ENCODE measurements at regions not wholly inside any gene's neighbourhood (a gene's known extent, or its start where the extent isn't known, plus 50 kb on each side); places are given as distances from the start of the nearest gene placed in this dataset.

DNA sequence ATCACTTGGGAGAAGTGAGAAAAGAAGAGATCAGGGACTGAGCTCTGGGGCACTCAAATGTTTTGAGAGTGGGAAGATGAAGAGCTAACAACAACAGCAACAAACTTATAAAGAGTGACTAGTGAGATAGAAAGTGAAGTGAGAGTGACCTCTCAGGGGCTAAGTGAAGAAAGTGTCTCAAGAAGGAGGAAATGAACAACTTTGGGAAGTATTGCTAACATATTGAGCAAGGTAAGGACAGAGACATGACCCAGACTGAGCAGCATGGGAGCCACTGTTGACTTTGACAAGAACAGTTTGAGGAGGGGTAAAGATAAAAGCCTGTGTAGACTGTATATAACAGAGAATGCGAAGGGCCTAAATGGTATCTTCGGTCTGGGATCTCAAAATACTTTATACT, 155.1 kb upstream of the BTG1 start:
- DNase-seq (ENCODE audit: low spot score): no peak

DNA sequence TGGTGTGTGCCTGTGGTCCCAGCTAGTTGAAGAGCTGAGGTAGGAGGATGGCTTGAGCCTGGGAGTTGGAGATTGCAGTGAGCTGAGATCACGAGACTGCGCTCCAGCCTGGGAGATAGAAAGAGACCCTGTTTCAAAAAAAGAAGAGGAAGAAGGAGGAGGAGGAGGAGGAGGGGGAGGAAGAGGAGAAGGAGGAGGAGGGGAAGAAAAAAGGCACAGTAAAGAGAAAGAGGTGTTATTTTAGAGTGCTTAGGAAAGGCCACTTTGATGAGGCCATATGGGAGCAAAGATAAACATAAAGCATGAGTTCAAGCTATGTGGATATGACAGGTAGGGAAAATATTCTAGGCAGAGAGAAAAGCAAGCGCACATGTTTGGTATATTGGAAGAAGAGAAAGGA, 154.1 kb upstream of the BTG1 start:
- no peak for DNase-seq (ENCODE audit: low spot score)

DNA sequence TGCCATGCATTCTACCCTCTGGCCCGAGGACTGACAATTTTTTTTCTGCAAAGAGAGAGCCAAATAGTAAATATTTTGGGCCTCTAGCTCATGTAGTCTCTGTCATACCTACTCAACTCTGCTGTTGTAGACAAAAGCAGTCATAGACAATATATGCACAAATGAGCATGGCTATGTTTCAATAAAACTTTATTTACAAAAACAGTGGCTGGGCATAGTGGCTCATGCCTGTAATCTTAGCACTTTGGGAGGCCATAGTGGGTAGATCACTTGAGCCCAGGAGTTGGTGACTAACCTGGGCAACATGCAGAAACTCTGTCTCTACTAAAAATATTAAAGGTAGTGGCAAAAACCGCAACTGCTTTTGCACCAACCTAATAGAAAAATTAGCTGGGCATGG, 153.7 kb upstream of the BTG1 start:
- no peak for DNase-seq (ENCODE audit: low spot score)

DNA sequence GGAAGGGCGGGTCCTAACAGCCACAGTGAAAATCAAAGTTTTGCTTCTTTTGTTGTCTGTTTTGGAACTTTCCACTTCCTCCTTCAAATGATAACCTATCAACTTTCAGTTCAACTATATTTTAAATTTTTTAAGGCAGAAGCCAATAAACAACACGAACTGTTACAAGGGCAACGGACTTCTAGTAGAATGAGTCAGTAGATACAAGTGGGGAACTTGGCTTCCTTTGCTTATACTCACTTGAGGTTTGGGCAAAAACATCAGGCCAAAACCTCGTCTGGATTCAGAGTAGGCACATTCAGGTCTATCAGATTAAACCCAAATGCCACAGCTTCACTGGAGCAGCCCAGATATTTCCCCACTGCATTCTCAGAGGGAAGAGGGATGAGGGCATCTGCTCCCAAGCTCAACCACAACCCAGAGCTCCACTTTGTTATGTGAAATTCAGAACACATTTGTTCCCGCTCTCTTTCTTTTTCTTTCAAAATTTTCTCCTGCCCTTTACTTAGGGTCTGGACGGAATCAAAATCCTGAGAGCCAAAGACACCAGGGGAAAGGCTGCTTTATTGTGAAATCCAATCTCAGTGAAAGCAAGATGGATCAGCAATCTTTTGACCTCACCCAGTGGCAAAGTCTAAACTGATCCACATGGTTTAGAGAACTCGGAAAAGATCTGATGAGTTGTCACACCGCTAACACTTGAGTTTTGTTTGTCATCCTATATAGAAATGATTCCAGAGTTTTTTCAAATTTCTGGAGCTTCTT, 152.5 kb upstream of the BTG1 start:
- DNase-seq (ENCODE audit: low spot score): peak; percentile 9

DNA sequence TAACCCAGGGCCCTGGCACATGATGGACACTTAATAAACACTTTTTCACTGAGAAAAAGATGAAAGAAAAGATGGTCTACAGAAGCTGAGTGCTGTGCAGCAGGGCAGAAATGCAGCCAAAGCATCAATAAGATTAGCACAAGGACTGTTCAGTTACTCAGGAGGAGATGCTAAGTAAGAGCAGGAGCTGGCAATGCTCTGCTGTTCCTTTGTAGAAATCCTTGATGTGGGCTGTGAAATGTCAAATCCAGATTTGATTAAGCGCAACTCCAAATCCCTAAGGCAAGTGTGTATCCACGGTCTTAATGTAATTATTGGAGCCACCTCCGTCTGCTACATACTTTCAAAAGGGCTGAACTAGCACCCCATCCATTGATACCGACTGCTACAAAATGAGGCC, 151.8 kb upstream of the BTG1 start:
- no peak for DNase-seq (ENCODE audit: low spot score)

DNA sequence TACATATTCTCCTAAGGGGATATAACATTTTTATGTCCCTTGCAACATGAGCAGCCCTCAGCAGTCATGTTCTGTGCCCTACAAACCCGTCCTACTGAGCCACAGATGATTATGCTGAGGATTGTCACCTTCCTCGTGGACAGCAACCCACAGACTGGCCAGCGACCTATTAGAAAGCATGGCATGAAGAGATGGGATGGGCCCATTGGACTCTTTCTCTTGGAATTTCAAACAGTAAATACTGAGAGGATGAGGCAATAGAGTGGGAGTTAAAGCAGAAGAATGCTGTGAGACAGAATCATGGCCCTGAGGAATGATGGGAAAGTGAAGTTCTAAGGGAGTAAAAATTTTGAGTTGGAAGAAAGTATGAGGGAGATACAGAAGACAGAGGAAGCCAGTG, 149.9 kb upstream of the BTG1 start:
- DNase-seq (ENCODE audit: low spot score): no peak

DNA sequence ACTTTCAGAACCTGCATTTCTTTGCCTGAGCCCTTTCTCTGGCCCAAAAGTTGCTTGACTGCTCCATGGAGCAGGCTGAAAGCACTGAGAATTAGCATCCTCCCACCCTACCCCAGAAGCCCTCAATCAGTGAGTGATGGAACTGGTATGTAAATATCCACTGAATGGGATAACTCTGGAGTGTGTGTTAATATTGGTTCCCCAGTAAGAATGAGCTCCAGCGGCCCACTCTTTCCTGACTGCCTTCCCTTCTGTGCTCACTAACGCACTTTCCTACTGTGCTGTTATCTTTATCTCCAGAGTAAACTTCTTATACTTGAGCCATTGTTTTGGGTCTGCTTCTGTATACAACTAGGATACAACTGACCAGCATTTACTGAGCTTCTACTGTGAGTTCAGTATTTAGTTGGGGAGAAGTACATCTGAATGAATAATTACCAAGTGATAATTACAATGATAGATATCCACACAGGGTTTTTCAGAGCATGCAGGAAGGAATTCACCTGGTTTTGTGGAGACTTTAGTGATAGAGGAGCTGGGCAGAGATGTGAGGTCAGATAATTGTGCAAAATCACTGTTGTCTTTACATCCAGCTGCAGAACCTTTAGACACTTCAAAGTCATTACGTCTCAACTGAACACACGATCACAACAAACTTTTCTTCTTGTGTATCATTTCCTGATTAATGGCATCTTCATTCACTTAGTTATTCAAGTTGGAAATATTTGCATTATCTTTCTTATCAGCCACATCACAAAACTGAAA, 149.2 kb upstream of the BTG1 start:
- no peak for DNase-seq (ENCODE audit: low spot score)

DNA sequence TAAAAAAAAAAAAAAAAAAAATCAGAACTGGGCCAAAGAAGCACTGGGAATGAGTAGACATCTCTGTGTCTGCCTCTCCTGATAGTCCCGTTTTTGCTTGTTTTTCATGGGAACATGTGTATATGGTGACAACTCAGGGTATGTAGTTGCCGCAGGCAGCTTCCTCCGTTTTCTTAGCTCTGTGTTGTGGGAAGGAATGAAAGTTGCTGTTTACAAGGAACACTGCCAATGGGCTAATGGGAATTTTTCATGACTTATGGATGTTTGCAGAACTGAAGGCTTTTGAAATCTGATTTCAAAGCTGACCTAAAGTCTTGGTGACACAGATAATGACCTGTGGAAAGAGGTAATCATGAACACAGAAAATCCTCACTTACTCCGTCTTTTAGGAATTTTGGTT, 146.4 kb upstream of the BTG1 start:
- no peak for DNase-seq (ENCODE audit: low spot score)

DNA sequence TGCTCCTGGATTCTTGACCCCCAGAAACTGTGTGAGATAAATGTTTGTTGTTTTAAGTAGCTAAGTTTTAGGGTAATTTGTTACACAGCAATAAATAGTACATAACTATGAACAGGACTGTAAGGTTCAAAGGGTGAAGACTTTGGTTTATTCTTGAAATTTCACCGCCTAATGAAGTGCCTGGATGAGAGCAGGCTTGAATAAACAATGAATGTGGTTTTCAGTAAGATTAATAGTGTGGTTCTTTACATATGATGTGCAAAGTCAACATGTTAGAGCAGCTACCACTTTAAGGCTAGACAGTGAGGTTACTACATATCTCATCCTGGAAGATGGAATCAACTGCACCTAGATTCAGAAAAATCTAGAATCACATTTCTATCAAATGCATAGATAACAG, 145.2 kb upstream of the BTG1 start:
- DNase-seq (ENCODE audit: low spot score): no peak

DNA sequence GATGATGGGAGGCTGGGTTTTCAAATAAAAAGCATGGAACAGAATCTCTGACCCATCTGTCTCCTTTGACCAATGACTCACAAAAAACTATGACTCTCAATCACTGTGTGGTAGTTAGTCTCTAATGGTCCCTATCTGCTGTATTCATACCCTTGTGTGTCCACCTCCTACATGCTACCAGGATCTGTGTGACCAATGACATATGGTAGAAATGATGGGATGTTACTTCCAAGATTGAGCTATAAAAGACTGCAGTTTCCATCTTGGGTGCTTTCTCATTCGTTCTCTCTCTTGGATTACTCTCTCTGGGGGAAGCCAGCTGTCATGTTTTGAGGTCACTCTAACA, 144.7 kb upstream of the BTG1 start:
- peak; percentile 56 for DNase-seq (ENCODE audit: low spot score)

DNA sequence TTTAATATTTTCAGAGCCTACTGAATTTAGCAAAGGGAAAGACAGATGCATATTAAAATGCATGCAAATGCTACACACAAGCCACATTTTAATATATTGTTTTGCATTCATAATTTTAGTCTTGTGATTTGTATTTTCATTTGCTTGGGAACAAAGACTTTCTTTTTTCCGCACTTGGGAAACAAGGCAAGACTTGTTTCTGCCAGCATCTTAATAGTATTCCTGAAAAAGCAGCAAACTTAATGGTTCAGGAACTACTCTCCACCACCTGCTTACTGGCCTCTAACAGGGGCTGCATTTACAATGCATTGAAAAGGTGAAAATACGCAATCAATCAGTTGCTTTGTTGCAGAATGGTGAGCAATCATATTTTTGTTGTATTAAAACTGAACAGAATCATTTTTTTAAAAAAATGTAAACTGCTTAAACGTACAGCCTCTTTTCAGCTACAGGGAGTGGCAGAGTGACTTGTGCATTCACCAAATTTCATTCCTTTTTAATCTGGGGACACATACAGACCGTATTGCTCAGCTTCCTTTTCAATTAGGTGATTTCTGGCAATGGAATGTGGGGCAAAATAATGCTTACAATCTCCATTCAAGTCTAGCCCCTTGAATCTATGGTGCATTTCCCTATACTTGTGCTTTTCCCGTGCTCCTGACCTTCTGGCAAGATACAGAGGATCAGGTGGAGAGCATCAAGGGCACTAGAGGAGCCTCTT, 144.1 kb upstream of the BTG1 start:
- DNase-seq (ENCODE audit: low spot score): peak; percentile 59

DNA sequence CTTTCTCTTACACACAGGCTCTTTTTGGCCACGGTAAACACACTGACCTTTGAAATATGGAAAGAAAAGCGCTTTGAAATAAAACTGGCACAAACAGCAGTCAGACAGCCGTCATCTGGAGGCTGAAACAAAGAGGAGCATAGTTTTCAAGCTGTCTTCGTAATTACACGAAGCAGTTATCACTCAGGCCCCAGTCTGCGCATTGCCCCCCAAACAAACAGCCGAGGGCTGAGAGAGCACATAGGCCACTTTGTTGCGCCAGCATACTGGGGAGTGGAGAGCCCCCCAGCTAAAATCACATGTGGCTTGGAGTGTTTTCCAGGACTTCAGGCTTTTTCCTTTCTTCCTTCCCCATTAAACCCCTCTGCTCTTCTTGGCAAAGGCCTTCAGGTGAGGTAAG, 142.9 kb upstream of the BTG1 start:
- no peak for DNase-seq (ENCODE audit: low spot score)

DNA sequence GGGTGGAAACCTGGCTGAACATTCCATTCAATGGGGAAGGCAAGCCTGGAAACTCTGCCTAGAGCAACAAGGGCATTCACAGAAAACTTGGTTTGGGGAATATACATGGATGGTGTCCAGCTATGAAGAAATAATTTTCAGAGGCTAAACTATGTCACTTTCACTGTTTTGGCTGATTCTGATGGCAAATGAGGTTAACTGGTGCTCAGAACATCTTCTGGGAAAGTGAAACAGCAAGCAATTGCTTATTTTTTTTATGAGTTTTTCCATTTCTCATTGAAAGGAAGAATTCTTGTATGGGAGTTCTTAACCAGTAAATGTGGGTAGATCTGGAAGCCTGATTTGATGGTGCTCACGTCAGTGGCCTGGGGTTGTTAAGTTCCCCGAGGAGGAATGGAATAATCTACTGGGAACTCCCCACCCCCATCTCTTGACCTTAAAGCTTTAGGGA, 132.8 kb upstream of the BTG1 start:
- no peak for DNase-seq (ENCODE audit: low spot score)

DNA sequence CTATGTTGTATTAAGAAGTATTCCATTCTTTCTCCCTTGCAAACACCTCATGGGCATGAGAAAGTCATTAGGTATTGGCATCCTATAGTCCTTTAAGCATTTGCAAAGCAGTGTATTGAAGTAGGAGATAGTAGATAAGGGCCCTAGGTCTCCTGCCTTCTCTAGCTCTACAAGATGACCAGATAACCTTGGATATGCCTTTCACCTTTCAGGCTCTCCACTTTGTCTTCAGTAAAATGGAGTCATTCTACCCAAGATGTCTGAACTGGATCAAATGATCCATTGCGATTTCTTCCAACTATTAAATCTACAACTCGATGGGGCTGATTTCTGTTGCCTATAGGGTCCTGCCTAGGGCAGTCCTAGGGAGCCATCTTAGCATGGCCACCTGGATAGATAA, 132.1 kb upstream of the BTG1 start:
- no peak for DNase-seq (ENCODE audit: low spot score)

DNA sequence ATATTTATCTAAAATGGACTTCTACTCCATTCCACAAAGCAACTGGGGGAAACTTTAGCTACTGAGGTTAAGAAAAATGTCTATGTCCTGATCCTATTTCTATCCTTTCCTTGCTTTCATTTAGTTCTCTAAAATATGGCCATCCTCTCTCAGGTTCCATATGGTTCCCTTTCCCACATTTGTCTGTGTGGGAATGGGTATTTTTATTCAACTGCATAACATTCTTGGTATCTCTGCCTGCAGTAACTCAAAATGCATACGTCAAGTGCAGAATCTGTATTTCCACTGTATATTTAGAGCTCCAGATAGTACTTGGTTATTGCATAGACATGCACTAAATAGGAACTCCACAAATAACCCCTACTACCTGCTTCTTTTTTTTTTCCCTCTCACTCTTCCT, 130.6 kb upstream of the BTG1 start:
- no peak for DNase-seq (ENCODE audit: low spot score)

DNA sequence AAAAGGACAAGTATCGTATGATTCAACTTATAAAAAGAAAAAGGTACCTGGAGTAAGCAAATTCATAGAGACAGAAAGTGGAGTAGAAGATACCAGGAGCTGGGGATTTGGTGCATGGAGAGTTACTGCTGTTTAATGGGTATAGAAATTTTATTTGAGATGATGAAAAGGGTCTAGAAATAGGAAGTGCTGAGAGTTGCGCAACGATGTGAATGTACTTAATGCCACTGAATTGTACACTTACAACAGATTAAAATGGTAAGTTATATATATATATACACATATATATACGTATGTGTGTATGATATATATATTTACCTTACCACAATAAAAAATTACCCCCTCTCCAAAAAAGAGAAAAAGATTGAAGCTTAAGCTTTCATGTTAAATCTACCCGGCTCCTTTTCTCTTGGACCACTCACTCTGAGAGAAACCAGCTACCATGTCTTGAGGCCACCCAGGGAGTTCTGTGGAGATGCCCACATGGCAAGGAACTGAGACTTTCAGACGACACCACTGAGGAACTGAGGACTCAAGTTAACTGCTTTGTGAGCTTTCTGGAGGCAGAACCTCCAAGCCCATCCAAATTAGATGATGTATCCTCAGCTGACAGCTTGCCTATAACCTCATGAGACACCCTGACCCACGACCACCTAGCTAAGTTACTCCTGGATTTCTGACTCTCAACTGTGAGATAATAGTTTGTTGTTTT, 130.0 kb upstream of the BTG1 start:
- DNase-seq (ENCODE audit: low spot score): no peak

DNA sequence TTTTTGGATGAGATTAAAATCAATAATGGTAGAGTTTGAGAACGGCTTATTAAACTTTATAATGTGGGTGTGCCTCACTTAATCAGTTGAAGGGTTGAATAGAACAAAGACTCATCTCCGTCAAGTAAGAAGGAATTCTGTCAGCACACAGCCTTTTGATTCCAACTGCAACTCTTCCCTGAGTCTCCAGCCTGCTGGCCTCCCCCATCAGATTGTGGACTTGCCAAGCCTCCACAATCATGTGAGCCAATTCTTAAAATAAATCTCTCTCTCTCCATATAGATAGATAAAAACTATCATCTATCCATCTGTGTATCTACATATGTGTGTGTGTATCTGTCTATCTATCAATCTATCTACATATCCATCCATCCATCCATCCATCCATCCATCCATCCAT, 127.4 kb upstream of the BTG1 start:
- no peak for DNase-seq (ENCODE audit: low spot score)

DNA sequence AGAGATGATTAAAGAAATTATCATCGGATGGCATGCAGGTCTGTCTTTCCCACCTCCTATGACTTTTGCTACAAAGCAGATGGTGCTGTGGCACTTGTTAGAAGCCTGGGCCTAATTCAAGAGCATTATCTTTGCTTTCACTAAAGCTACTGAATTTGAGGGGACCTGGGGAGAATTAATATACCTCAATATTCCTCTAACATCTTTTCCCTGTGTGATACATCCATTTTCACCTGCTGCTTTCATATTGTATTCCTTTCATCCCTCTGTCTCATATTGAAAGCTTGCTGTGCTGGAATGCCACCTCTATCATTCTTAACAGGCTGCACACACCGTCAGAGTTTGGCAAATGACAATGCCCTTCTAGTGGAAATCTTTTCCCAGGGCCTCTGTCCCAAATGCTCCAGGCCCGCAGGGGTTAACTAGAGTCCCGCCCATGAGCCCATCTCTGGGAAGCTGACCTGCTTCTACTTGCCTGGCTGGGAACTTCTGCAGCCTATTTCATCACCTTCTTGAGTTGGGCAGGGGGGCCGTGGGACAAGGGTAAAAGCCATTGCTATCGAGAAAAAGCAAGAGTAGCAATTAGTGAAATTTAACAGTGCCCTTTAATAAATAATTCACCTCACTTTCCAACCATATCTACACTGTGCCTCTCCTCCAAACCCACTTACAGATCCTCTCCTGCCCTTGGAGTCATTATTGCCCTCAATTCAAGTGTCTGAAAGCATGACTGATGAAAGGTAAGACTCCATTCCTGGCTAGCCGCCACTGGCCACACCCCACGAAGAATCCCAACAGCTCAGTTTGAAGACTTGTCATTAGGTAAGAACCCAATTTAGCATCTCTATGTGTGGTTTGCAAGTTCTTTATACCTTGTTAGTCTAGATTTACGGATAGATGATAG, 126.7 kb upstream of the BTG1 start:
- DNase-seq (ENCODE audit: low spot score): no peak

DNA sequence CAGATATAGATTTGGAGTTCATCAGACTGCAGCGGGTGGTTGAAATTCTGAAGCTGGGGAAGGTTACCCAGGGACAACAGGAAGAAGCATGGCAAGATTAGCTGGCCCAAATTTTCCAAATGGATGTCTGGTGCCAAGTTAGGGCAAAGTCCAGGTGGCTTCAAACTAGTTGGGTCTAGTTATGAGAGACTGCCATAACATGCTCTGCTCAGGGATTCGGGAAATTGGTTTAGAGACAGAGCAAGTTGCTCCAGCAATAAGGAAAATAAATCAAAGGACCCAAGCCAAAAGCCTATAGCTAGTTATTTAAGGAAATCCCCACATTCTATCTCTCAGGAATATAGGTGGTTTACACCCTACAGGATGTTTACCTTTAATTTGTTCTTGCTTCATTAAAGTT, 125.7 kb upstream of the BTG1 start:
- no peak for DNase-seq (ENCODE audit: low spot score)

DNA sequence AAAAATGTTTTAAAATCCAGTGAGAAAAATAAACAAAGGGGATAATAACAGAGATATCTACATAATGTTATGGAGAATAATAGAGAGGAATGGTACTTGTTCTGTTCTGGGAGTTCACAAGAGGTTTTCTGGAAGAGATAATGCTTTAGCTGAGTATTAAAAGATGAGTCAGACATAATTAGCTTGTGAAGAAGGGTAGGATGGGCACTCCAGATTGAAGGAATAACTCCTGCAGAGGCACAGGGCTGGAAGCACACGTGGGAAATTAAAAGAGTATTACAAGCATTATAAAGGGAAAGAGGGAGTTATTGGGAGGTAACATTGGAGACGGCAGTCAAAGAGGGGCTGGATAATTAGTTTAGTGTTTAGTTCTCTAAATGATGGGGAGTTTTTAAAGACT, 124.9 kb upstream of the BTG1 start:
- no peak for DNase-seq (ENCODE audit: low spot score)

DNA sequence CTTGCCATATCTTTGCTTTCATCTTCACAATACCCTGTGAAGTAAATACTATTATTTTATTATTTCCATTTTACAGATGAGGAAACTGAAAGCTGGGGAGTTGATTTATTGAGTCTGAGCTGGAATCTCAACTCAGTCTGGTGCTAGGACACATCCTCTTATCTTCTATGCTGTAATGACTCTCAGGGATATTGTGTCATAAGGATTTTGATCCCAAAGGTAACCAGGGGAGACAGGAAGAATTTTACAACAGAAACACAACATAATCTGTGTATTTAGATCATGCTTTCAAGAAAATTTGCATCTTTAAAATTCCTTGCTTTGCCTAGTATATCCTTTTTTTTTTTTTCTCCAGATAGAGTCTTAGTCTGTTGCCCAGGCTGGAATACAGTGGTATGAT, 123.3 kb upstream of the BTG1 start:
- no peak for DNase-seq (ENCODE audit: low spot score)

DNA sequence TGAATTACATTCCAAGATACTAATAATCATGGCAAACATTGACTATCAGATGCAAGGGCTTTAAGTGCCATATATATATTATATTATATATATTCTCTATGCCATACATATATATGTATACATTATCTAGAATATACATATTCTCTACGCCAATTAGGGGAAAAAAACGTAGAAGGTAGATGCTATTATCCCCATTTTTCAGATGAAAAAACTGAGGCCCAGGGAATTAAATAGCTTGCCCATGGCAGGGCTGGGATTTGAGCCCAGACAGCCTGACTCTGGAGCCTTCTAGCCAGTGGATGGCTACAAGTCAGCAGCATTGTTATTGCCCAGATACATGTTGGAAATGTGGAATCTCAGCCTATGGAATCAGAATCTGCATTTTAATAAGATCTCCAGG, 116.0 kb upstream of the BTG1 start:
- no peak for DNase-seq (ENCODE audit: low spot score)
